ENCODE measurements at regions not wholly inside any gene's neighbourhood (a gene's known extent, or its start where the extent isn't known, plus 50 kb on each side); places are given as distances from the start of the nearest gene placed in this dataset.

- no peak overlapping the region for H3K4me3 ChIP-seq (replicated peaks in 1 of 2; ENCODE audit: low read depth in 2 of 2, low read length in 2 of 2)
- no peak for TF ChIP-seq CTCF (IDR thresholded peaks at IDR 0.05; ENCODE audit: low read depth, low read length)
- DNase-seq (ENCODE audit: low read depth in 2 of 2): no peak
Measured at GRCh38 chr2:118622108-118622507, 225.3 kb downstream of the EN1 start.

DNA sequence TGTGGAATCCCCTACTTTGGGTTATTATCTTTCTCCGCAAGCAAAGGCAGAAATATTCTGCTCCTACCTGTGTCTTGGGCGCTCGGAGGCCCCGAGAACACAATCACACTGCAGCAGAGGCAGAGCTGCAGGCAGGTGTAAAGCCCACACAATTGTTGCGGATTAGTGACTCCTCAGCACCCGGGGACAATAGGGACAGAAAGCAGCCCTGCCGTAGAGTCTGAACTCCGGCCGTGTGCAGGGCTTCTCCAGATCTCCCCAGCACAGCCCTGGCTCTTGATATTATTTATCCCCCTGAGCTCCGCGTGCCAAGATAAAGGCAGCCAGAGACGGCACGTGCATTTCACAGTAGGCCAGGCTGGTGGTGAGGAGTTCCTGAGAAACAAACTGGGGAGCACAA lies 229.2 kb downstream of the EN1 start:
- H3K4me3 ChIP-seq (replicated peaks in 1 of 2; ENCODE audit: low read depth in 2 of 2, low read length in 2 of 2): no peak overlapping the region
- no peak for TF ChIP-seq CTCF (IDR thresholded peaks at IDR 0.05; ENCODE audit: low read depth, low read length)
- no peak for DNase-seq (ENCODE audit: low read depth in 2 of 2)

DNA sequence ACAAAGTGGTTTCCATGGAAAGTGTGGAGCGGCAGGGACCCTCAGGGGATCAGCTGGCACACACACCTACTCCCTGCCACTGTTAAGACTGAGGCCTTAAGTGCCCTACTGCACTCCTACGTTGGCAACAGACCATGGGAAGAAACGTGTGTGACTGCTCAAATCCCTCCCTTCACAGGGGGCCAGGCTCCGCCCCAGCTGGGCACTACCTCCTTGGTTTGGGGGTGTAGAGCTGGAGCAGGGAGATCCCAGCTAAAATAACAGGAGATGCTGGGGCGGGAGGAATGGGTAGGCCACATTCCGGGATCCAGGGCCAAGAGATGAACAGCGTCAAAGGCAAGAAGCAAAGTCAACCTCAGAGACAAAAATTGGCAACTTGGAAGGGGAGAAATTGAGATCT lies 231.0 kb downstream of the EN1 start:
- DNase-seq (ENCODE audit: low read depth in 2 of 2): no peak
- no peak for TF ChIP-seq CTCF (IDR thresholded peaks at IDR 0.05; ENCODE audit: low read depth, low read length)
- H3K4me3 ChIP-seq (replicated peaks in 1 of 2; ENCODE audit: low read depth in 2 of 2, low read length in 2 of 2): no peak overlapping the region

- H3K4me3 ChIP-seq (replicated peaks in 1 of 2; ENCODE audit: low read depth in 2 of 2, low read length in 2 of 2): no peak overlapping the region
- peak in 1 of 2 donors; percentile 79 for DNase-seq (ENCODE audit: low read depth in 2 of 2)
- TF ChIP-seq CTCF (IDR thresholded peaks at IDR 0.05; ENCODE audit: low read depth, low read length): no peak
Measured at GRCh38 chr2:118614841-118615271, 232.6 kb downstream of the EN1 start.

DNA sequence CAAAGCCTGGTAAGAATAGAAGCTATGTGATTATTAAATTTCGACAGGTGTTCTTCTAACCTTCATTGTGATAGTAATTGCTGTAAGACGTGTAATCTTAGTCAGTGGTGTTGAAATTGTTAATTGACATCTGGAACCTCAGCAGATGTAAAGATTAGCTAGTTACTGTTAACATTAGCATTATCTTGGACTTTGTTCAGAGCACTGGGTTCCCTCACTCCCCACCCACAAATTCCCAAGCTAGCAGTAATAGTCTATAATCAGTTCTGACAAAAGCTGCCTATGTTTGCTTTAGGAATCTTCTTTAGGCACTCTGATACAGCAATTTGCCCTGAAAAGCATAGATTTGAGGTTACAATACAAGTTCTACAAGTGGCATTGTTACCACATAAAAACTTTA lies 233.7 kb downstream of the EN1 start:
- H3K4me3 ChIP-seq (replicated peaks in 1 of 2; ENCODE audit: low read depth in 2 of 2, low read length in 2 of 2): no peak overlapping the region
- DNase-seq (ENCODE audit: low read depth in 2 of 2): no peak
- no peak for TF ChIP-seq CTCF (IDR thresholded peaks at IDR 0.05; ENCODE audit: low read depth, low read length)

DNA sequence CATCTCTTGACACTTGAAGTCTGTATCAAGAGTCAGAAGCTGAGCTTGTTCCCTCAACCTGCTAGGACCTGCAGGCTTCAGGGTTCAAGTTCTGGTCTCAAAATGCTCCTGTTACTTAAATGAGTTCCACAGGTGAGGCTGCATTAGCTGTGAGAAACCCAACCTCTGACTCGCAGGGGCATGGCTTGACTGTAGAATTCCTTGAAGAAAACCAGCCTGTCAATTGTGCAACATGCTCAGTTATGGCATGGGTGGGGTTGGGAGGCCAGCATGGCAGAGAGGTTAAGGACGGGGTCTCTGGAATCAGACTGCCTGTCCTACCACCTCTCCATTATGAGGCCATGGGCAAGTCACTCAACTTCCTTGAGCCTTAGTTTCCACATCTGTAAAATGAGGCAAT lies 235.8 kb downstream of the EN1 start:
- no peak for DNase-seq (ENCODE audit: low read depth in 2 of 2)
- no peak for TF ChIP-seq CTCF (IDR thresholded peaks at IDR 0.05; ENCODE audit: low read depth, low read length)
- H3K4me3 ChIP-seq (replicated peaks in 1 of 2; ENCODE audit: low read depth in 2 of 2, low read length in 2 of 2): no peak overlapping the region

- DNase-seq (ENCODE audit: low read depth in 2 of 2): peak in 1 of 2 donors; percentile 2
- no peak for TF ChIP-seq CTCF (IDR thresholded peaks at IDR 0.05; ENCODE audit: low read depth, low read length)
- no peak overlapping the region for H3K4me3 ChIP-seq (replicated peaks in 1 of 2; ENCODE audit: low read depth in 2 of 2, low read length in 2 of 2)
Measured at GRCh38 chr2:118609138-118609537, 238.3 kb downstream of the EN1 start.

Measured in cardiac fibroblast (primary cell).